ENCODE measurements at regions not wholly inside any gene's neighbourhood (a gene's known extent, or its start where the extent isn't known, plus 50 kb on each side); places are given as distances from the start of the nearest gene placed in this dataset.
A peak's percentile ranks its signal among the peaks of the same experiment; 100 is the strongest.

DNA sequence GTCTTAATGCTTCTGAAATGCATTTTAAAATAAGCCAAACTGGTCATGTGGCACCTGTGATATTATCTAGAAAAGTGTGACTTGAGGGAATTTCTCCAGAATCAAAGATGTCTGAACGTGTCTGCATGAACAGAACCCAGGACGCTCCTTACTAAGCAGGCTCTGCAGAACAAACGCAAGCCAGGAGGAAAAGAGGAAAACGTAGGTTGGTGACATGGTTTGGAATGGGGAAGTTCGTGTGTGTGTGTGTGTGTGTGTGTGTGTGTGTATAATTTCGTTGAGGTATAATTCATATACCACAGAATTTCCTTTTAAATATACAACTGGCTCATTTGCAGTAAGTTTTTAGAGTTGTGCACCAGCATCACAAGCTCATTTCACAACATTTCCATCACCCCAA, 200.5 kb upstream of the FOXQ1 start:
- Histone ChIP-seq H3K79me2 (ENCODE audit: insufficient read depth, low read length) (no peaks in the 10 kb centered on the region), H3K4me2 (ENCODE audit: insufficient read depth, low read length) (peak overlapping the region; percentile 33), H4K20me1 (ENCODE audit: insufficient read depth, low read length) (no peaks in the 10 kb centered on the region), H3K4me1 (ENCODE audit: insufficient read depth, low read length) (no peaks in the 10 kb centered on the region), H3K27me3 (ENCODE audit: insufficient read depth, low read length) (no peaks in the 10 kb centered on the region), H3K9me3 (ENCODE audit: low read depth, low read length) (no peaks in the 10 kb centered on the region), H3K4me3 (ENCODE audit: insufficient read depth, low read length) (no peak overlapping the region), H3K27ac (ENCODE audit: low read depth, low read length) (no peak overlapping the region), H3K36me3 (ENCODE audit: insufficient read depth, low read length) (no peaks in the 10 kb centered on the region), H2AFZ (ENCODE audit: low read length) (peak overlapping the region; percentile 70)
- DNase-seq (ENCODE audit: insufficient read length, low spot score, missing footprints): no peak
- TF ChIP-seq, protein P1, sequence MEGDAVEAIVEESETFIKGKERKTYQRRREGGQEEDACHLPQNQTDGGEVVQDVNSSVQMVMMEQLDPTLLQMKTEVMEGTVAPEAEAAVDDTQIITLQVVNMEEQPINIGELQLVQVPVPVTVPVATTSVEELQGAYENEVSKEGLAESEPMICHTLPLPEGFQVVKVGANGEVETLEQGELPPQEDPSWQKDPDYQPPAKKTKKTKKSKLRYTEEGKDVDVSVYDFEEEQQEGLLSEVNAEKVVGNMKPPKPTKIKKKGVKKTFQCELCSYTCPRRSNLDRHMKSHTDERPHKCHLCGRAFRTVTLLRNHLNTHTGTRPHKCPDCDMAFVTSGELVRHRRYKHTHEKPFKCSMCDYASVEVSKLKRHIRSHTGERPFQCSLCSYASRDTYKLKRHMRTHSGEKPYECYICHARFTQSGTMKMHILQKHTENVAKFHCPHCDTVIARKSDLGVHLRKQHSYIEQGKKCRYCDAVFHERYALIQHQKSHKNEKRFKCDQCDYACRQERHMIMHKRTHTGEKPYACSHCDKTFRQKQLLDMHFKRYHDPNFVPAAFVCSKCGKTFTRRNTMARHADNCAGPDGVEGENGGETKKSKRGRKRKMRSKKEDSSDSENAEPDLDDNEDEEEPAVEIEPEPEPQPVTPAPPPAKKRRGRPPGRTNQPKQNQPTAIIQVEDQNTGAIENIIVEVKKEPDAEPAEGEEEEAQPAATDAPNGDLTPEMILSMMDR (IDR thresholded peaks at IDR 0.05; ENCODE audit: extremely low read depth, low read depth, low read length): no peak

DNA sequence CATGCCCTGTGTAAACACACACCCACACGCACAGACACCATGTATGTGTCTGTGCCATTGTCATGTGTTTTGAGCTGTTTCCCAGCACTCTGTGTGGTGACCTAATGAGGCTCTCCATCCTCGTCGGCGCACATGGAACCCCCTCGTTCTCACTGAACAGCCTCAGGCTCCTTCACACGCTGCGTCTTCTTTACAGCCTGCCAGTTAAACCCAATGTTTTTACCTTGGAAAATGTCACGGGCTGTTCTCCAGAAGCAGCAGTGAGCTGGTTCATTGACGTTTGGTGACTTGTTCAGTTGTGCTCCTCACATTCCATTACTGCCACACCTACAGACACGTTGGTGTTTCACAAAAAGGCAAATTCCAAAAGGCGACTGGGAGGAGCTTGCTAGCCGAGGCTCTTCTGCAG, 201.0 kb upstream of the FOXQ1 start:
- no peak overlapping the region for H3K27ac ChIP-seq (ENCODE audit: low read depth, low read length)
- H4K20me1 ChIP-seq (ENCODE audit: insufficient read depth, low read length): no peaks in the 10 kb centered on the region
- peak overlapping the region; percentile 33 for H3K4me2 ChIP-seq (ENCODE audit: insufficient read depth, low read length)
- no peaks in the 10 kb centered on the region for H3K36me3 ChIP-seq (ENCODE audit: insufficient read depth, low read length)
- no peak overlapping the region for H3K4me3 ChIP-seq (ENCODE audit: insufficient read depth, low read length)
- DNase-seq (ENCODE audit: insufficient read length, low spot score, missing footprints): no peak
- H3K79me2 ChIP-seq (ENCODE audit: insufficient read depth, low read length): no peaks in the 10 kb centered on the region
- no peaks in the 10 kb centered on the region for H3K9me3 ChIP-seq (ENCODE audit: low read depth, low read length)
- TF ChIP-seq, protein P1 (IDR thresholded peaks at IDR 0.05; ENCODE audit: extremely low read depth, low read depth, low read length): no peak
- no peaks in the 10 kb centered on the region for H3K27me3 ChIP-seq (ENCODE audit: insufficient read depth, low read length)
- peak overlapping the region; percentile 70 for H2AFZ ChIP-seq (ENCODE audit: low read length)
- no peaks in the 10 kb centered on the region for H3K4me1 ChIP-seq (ENCODE audit: insufficient read depth, low read length)

DNA sequence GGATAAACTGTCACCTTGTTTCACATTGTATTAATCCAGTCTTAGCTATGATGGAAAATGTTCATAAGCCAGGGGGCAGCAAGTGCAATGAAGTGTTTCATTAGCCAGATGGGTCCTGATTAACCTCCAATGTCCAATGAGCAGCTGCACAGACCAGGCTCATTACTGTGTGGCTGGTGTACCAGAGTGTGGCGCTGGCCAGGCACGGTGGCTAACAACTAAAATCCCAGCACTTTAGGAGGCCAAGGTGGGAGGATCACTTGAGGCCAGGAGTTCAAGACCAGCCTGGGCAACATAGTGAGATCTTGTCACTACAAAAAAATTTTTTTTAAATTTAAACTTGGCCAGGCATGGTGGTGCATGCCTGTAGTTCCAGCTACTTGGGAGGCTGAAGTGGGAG, 201.7 kb upstream of the FOXQ1 start:
- Histone ChIP-seq H3K27ac (ENCODE audit: low read depth, low read length) (no peak overlapping the region), H3K27me3 (ENCODE audit: insufficient read depth, low read length) (peaks cover 3% of the 10 kb centered on the region), H3K4me3 (ENCODE audit: insufficient read depth, low read length) (no peak overlapping the region), H4K20me1 (ENCODE audit: insufficient read depth, low read length) (no peaks in the 10 kb centered on the region), H3K4me2 (ENCODE audit: insufficient read depth, low read length) (no peak overlapping the region), H3K9me3 (ENCODE audit: low read depth, low read length) (no peaks in the 10 kb centered on the region), H3K79me2 (ENCODE audit: insufficient read depth, low read length) (no peaks in the 10 kb centered on the region), H3K4me1 (ENCODE audit: insufficient read depth, low read length) (no peaks in the 10 kb centered on the region), H2AFZ (ENCODE audit: low read length) (no peak overlapping the region), H3K36me3 (ENCODE audit: insufficient read depth, low read length) (no peaks in the 10 kb centered on the region)
- TF ChIP-seq, protein P1 (IDR thresholded peaks at IDR 0.05; ENCODE audit: extremely low read depth, low read depth, low read length): no peak
- DNase-seq (ENCODE audit: insufficient read length, low spot score, missing footprints): no peak

DNA sequence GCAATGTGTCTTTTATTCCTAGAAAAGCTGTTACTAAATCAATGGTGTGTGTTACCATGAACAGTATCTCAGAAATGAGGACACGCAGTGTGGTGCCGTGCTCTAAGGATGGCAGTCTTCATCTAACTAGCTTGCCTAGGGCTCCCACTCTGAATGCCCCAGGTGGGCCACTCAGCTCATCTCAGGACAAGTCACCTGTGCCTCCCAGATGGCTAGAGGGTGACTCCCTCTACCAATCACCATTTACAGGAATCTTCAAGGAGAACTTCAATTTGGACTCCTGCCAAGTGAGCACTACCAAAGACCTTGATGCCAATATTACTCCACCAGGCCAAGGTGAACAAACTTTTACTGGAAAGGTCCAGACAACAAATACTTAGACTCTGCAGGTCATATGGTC, 202.8 kb upstream of the FOXQ1 start:
- no peak overlapping the region for H2AFZ ChIP-seq (ENCODE audit: low read length)
- no peak overlapping the region for H3K27ac ChIP-seq (ENCODE audit: low read depth, low read length)
- no peak overlapping the region for H3K4me2 ChIP-seq (ENCODE audit: insufficient read depth, low read length)
- DNase-seq (ENCODE audit: insufficient read length, low spot score, missing footprints): no peak
- H4K20me1 ChIP-seq (ENCODE audit: insufficient read depth, low read length): no peaks in the 10 kb centered on the region
- H3K27me3 ChIP-seq (ENCODE audit: insufficient read depth, low read length): peaks cover 6% of the 10 kb centered on the region
- TF ChIP-seq, protein P1 (IDR thresholded peaks at IDR 0.05; ENCODE audit: extremely low read depth, low read depth, low read length): no peak
- no peaks in the 10 kb centered on the region for H3K9me3 ChIP-seq (ENCODE audit: low read depth, low read length)
- H3K4me1 ChIP-seq (ENCODE audit: insufficient read depth, low read length): no peaks in the 10 kb centered on the region
- no peaks in the 10 kb centered on the region for H3K79me2 ChIP-seq (ENCODE audit: insufficient read depth, low read length)
- H3K36me3 ChIP-seq (ENCODE audit: insufficient read depth, low read length): no peaks in the 10 kb centered on the region
- no peak overlapping the region for H3K4me3 ChIP-seq (ENCODE audit: insufficient read depth, low read length)

All from osteoblast (primary cell).